ENCODE measurements at regions not wholly inside any gene's neighbourhood (a gene's known extent, or its start where the extent isn't known, plus 50 kb on each side); places are given as distances from the start of the nearest gene placed in this dataset.

- TF ChIP-seq GABPA (IDR thresholded peaks at IDR 0.05; ENCODE audit: low read depth) (no peak), REST (IDR thresholded peaks at IDR 0.05; ENCODE audit: insufficient replicate concordance, low read depth) (no peak), SPI1 (IDR thresholded peaks at IDR 0.05; ENCODE audit: borderline replicate concordance, low read depth) (no peak), CTCF (IDR thresholded peaks at IDR 0.05; ENCODE audit: insufficient read depth, low read length) (no peak), POLR2AphosphoS5 (IDR thresholded peaks at IDR 0.05; ENCODE audit: low read depth) (no peak)
- Histone ChIP-seq H3K27ac (replicated peaks) (no peak overlapping the region), H3K4me3 (replicated peaks; ENCODE audit: insufficient read depth, low read length) (no peak overlapping the region), H3K27me3 (ENCODE audit: insufficient read depth, poor library complexity, severe bottlenecking) (no peaks in the 10 kb centered on the region)
- DNase-seq (ENCODE audit: low read depth in 1 of 2, low spot score in 1 of 2), result no peak
Measured at GRCh38 chr21:35244514-35244913, 195.4 kb upstream of the RUNX1 start.

GRCh38 chr21:35243171-35243570 lies 194.1 kb upstream of the RUNX1 start:
- TF ChIP-seq SPI1 (IDR thresholded peaks at IDR 0.05; ENCODE audit: borderline replicate concordance, low read depth) (no peak), POLR2AphosphoS5 (IDR thresholded peaks at IDR 0.05; ENCODE audit: low read depth) (no peak), GABPA (IDR thresholded peaks at IDR 0.05; ENCODE audit: low read depth) (no peak), CTCF (IDR thresholded peaks at IDR 0.05; ENCODE audit: insufficient read depth, low read length) (no peak)
- H3K27me3 ChIP-seq (ENCODE audit: insufficient read depth, poor library complexity, severe bottlenecking), result no peaks in the 10 kb centered on the region
- H3K27ac ChIP-seq (replicated peaks), result no peak overlapping the region
- no peak overlapping the region for H3K4me3 ChIP-seq (replicated peaks; ENCODE audit: insufficient read depth, low read length)
- no peak for DNase-seq (ENCODE audit: low read depth in 1 of 2, low spot score in 1 of 2)

GRCh38 chr21:35239811-35240219 lies 190.7 kb upstream of the RUNX1 start:
- no peaks in the 10 kb centered on the region for H3K27me3 ChIP-seq (ENCODE audit: insufficient read depth, poor library complexity, severe bottlenecking)
- H3K4me3 ChIP-seq (replicated peaks; ENCODE audit: insufficient read depth, low read length), result no peak overlapping the region
- TF ChIP-seq SPI1 (IDR thresholded peaks at IDR 0.05; ENCODE audit: borderline replicate concordance, low read depth) (no peak), CTCF (IDR thresholded peaks at IDR 0.05; ENCODE audit: insufficient read depth, low read length) (no peak), GABPA (IDR thresholded peaks at IDR 0.05; ENCODE audit: low read depth) (no peak), POLR2AphosphoS5 (IDR thresholded peaks at IDR 0.05; ENCODE audit: low read depth) (no peak), REST (IDR thresholded peaks at IDR 0.05; ENCODE audit: insufficient replicate concordance, low read depth) (no peak)
- no peak overlapping the region for H3K27ac ChIP-seq (replicated peaks)
- no peak for DNase-seq (ENCODE audit: low read depth in 1 of 2, low spot score in 1 of 2)

- H3K27ac ChIP-seq (replicated peaks), result no peak overlapping the region
- H3K4me3 ChIP-seq (replicated peaks; ENCODE audit: insufficient read depth, low read length), result no peak overlapping the region
- TF ChIP-seq SPI1 (IDR thresholded peaks at IDR 0.05; ENCODE audit: borderline replicate concordance, low read depth) (no peak), POLR2AphosphoS5 (IDR thresholded peaks at IDR 0.05; ENCODE audit: low read depth) (no peak), CTCF (IDR thresholded peaks at IDR 0.05; ENCODE audit: insufficient read depth, low read length) (no peak), GABPA (IDR thresholded peaks at IDR 0.05; ENCODE audit: low read depth) (no peak), REST (IDR thresholded peaks at IDR 0.05; ENCODE audit: insufficient replicate concordance, low read depth) (no peak)
- no peak for DNase-seq (ENCODE audit: low read depth in 1 of 2, low spot score in 1 of 2)
- H3K27me3 ChIP-seq (ENCODE audit: insufficient read depth, poor library complexity, severe bottlenecking), result no peaks in the 10 kb centered on the region
Measured at GRCh38 chr21:35238119-35238518, 189.0 kb upstream of the RUNX1 start.

Data from HL-60 (cell line).